VCaP (cell line): ENCODE measurements at regions not wholly inside any gene's neighbourhood (a gene's known extent, or its start where the extent isn't known, plus 50 kb on each side); places are given as distances from the start of the nearest gene placed in this dataset.
"Not testable (repeated sequence)": the region's sequence is repeated elsewhere in the genome, so short reads cannot be mapped to it uniquely, and the experiment has no call there.

Experiments
- H3K27ac ChIP-seq: fragments of 450-650 bp; 2 replicates; pipeline ENCODE4 v1.5.1; 2017
- CTCF ChIP-seq: fragments of 450-650 bp; conservative IDR thresholded peaks from 2 replicates; pipeline ENCODE4 v1.5.1; 2017; ENCODE audit warnings: mild to moderate bottlenecking, moderate library complexity

GRCh38 chr10:53370347-53370746, 597.8 kb upstream of the MBL2 start:
- no peak for TF ChIP-seq CTCF
- no peak overlapping the region for H3K27ac ChIP-seq

GRCh38 chr10:53361936-53362335, 589.4 kb upstream of the MBL2 start:
- H3K27ac ChIP-seq = no peak overlapping the region
- TF ChIP-seq CTCF = no peak

GRCh38 chr10:53361281-53361680, 588.7 kb upstream of the MBL2 start:
- no peak for TF ChIP-seq CTCF
- no peak overlapping the region for H3K27ac ChIP-seq

GRCh38 chr10:53358978-53359377, 586.4 kb upstream of the MBL2 start:
- not testable (repeated sequence) for H3K27ac ChIP-seq

- no peak for TF ChIP-seq CTCF
- no peak overlapping the region for H3K27ac ChIP-seq
Observed at GRCh38 chr10:53358536-53358935, 586.0 kb upstream of the MBL2 start.

- H3K27ac ChIP-seq = no peak overlapping the region
- TF ChIP-seq CTCF = no peak
Observed at GRCh38 chr10:53357587-53357986, 585.0 kb upstream of the MBL2 start.

GRCh38 chr10:53356616-53357349, 584.2 kb upstream of the MBL2 start:
- H3K27ac ChIP-seq = no peak overlapping the region
- TF ChIP-seq CTCF = no peak

GRCh38 chr10:53342531-53342930, 569.9 kb upstream of the MBL2 start:
- H3K27ac ChIP-seq = not testable (repeated sequence)

- not testable (repeated sequence) for H3K27ac ChIP-seq
Observed at GRCh38 chr10:53338199-53338598, 565.6 kb upstream of the MBL2 start.

GRCh38 chr10:53335803-53336422, 563.3 kb upstream of the MBL2 start:
- H3K27ac ChIP-seq = not testable (repeated sequence)
